OCI-M1 (cell line): ENCODE measurements at regions not wholly inside any gene's neighbourhood (a gene's known extent, or its start where the extent isn't known, plus 50 kb on each side); places are given as distances from the start of the nearest gene placed in this dataset.
"Not testable (repeated sequence)": the region's sequence is repeated elsewhere in the genome, so short reads cannot be mapped to it uniquely, and the experiment has no call there.

ENCODE experiments used
- DNase-seq: peaks from one replicate; lab custom pipeline; 2025; lab: John Stamatoyannopoulos, UW

DNA sequence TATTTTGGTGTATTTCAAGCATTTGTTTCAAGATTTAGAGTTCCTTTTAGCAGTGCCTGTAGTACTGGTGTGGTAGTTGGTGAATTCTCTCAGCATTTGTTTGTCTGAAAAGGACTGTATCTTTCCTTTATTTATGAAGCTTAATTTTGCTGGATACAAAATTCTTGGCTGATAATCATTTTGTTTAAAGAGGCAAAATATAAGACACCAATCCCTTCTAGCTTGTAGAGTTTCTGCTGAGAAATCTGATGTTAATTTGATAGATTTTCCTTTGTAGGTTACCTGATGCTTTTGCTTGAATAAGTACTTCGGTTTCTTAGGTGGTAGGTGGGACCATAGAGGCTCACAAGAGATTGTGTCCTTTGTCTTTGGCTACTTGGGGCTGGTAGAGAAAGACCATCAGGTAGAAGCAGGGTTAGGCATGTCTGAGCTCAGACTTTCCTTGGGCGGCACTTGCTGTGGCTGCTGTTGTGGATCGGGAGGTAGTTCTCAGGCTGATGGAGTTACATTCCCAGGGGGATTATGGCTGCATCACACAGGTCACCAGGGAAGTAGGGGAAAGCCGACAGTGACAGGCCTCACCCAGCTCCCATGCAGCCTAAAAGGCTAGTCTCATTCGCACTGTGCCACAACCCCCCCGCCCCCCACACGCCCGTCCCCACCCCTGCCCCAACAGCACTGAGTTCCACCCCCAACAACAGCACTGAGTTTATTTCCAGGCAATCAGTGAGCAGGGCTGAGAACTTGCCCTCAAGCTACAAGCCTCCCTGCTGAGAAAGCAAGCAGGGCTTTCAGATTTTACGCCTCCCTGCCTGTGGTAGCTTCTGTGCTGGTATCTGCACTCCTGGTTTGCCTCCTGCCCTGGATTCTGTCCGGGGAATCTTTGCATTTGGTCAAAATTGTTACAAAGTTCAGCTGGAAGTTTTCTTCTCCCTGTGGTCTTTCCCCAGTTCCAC is 127.1 kb upstream of the GLRA1 start:
- no peak for DNase-seq

DNA sequence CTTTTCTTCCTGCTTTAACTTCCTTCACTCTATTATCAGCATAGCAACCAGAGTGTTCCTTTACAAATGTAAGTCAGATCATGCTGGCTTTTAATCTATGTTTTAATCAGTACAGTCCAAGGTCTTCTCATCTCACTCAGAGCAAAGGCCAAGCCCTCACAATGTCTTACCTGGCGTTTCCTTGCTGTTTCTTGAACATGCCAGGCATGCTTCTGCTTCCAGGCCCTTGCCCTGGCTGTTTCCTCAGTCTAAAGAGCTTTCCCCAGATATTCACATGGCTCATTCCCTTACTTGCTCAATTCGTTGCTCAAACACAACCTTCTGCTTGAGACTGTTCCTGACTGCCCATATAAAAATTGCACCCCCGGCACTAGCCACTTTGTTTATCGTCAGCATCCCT is 121.7 kb upstream of the GLRA1 start:
- no peak for DNase-seq

DNA sequence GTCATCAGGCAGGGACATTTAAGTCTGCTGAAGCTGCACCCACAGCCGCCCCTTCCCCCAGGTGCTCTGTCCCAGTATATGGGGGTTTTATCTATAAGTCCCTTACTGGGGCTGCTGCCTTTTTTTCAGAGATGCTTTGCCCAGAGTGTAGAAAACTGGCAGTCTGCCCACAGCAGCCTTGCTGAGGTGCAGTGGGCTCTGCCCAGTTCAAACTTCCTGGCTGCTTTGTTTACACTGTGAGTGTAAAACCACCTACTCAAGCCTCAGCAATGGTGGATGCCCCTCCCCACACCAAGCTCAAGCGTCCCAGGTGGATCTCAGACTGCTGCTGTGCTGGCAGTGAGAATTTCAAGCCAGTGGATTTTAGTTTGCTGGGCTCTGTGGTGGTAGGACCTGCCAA is 114.2 kb upstream of the GLRA1 start:
- not testable (repeated sequence) for DNase-seq

DNA sequence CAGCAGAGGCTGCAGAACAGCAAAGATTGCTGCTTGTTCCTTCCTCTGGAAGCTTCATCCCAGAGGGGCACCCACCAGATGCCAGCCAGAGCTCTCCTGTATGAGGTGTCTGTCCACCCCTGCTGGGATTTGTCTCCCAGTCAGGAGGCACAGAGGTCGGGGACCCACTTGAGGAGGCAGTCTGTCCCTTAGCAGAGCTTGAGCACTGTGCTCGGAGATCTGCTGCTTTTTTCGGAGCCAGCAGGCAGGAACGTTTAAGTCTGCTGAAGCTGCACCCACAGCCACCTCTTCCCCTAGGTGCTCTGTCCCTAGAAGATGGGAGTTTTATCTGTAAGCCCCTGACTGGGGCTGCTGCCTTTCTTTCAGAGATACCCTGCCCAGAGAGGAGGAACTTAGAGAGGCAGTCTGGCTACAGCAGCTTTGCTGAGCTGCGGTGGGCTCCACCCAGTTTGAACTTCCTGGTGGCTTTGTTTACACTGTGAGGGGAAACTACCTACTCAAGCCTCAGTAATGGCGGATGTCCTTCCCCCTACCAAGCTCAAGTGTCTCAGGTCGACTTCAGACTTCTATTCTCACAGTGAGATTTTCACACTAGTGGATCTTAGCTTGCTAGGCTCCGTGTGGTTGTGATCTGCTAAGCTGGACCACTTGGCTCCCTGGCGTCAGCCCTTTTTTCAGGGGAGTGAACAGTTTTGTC is 101.8 kb upstream of the GLRA1 start:
- DNase-seq, result peak; percentile 66

DNA sequence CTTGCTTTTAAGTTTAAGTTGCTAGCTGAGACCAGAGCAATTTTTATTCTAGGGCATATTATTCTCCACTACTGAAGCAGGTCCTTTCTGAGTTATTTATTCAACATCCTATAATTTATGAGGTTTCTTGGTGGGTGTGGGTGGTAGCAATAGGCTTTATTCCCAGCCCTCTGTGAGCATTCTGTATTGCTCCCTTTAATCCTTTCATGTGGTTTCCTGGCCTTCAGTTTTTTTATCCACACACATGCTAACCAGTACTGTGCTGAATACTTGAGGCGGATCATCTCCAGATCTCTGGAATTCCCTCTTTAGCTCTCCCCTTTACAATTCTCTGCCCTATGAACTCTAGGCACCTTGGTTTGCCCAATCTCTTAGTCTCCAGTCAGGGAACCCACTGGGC is 91.8 kb upstream of the GLRA1 start:
- no peak for DNase-seq

DNA sequence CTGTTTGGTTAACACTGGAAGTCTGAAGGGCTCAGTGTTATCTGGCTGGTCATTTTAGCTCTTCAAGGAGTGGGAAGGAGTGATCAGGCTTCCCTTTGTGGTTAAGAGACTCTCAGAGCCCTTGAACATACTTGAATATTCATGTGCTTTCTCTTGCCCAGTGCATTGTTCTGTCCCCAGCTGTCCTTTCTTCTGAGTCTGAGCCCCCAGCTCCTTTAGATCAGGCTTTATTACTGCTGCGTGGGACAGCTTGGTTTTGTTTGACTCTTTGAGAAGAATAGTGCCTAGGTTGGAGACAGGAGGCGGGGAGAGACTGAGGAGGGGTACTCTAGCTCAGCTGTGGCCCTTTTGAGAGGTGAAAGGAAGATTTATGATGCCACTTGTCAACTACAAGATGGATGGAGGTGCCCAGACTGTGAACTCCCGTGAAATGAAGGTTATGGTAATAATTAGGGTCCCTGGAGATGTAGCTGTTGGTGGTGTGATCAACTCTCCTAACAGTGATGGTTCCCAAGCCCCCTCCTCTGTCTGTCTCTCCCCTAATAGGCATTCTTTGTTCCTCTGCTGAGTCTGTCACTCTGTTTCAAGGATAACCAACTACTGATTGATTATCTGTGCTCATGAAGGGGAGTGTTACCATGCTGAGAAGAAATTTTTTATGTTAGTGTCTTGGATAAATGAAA is 83.1 kb upstream of the GLRA1 start:
- DNase-seq, result no peak

DNA sequence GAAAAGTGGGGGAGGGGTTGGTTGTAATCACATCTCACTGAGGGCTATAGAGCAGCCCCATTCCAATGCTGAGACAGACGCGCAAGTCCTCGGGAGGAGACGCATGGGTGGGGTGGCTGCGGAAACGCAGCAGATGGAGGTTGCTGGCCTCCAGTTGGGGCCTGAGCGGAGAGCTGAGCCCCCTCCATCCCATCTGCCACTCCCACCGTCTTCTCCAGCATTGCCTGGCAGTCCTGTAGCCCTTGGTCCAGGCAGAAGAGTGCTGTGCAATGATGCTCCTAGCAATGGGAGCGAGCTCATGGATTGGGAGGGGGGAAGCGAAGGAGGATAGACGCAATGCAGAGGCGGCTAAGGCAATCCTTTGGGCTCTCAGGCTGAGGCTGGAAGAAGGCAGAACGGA is 79.4 kb upstream of the GLRA1 start:
- no peak for DNase-seq
